ENCODE measurements at regions not wholly inside any gene's neighbourhood (a gene's known extent, or its start where the extent isn't known, plus 50 kb on each side); places are given as distances from the start of the nearest gene placed in this dataset.

DNA sequence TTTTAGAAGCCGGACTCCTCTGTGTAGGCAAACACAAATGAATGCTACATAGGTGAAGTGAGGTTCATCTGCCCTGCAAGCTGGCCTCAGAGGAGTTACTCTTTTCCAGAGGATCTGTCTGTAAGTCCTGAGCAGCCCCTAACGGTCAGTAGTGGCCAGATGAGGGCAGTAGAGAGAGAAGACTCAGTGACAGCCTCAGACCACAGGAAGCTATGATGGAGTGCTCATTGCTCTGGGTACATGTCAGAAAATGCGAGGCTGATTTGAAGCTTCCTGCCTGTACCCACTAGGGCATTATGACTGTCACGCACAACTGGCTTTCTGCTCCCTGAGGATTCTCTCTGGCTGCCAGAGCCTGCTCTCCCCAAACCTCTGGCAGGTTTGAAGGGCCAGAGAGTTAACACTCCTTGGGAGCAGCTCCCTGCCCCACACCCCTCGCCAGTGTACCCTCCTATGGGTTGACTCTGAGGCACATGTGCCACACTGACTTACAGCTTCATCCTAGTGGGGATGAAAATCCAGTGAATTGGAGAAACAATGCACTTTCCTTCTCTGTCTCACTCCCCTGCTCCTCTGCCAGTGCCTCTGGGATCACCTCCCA lies 141.5 kb downstream of the GABRG2 start:
- POLR2A ChIA-PET, result no interaction called here
- peaks cover 10% of the 10 kb centered on the region; the same call in 1 of the 2 replicates for H3K9me3 ChIP-seq (ENCODE audit: control insufficient read depth, insufficient read depth, low read length)
- TF ChIP-seq, protein P1, sequence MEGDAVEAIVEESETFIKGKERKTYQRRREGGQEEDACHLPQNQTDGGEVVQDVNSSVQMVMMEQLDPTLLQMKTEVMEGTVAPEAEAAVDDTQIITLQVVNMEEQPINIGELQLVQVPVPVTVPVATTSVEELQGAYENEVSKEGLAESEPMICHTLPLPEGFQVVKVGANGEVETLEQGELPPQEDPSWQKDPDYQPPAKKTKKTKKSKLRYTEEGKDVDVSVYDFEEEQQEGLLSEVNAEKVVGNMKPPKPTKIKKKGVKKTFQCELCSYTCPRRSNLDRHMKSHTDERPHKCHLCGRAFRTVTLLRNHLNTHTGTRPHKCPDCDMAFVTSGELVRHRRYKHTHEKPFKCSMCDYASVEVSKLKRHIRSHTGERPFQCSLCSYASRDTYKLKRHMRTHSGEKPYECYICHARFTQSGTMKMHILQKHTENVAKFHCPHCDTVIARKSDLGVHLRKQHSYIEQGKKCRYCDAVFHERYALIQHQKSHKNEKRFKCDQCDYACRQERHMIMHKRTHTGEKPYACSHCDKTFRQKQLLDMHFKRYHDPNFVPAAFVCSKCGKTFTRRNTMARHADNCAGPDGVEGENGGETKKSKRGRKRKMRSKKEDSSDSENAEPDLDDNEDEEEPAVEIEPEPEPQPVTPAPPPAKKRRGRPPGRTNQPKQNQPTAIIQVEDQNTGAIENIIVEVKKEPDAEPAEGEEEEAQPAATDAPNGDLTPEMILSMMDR (IDR thresholded peaks at IDR 0.05; ENCODE audit: low read depth, low read length), result no peak

DNA sequence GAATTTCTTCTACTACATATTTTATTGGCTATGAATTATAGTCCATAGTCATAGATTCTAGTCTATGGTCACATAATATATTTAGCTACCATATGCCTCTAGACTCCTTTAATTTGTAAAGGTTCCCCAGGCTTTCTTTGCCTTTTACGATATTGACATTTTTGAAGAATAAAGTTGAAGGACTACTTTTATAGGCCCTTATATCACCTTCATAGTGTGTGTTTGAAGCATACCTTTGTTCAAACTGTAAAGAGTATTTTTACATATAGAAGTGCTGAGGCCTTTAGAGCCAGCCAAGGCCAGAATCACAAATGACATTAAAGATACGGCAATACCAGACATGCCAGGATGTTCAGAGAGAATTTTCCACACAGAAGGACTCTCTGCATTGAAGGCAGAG lies 147.0 kb downstream of the GABRG2 start:
- H3K9me3 ChIP-seq (ENCODE audit: control insufficient read depth, insufficient read depth, low read length), result peaks cover 9% of the 10 kb centered on the region; the same call in 1 of the 2 replicates
- no peak overlapping the region for H3K4me3 ChIP-seq (ENCODE audit: low read depth, low read length)
- H3K27me3 ChIP-seq (ENCODE audit: control insufficient read depth, insufficient read depth, low read length), result no peaks in the 10 kb centered on the region
- no peak for DNase-seq (ENCODE audit: low read depth, low spot score)
- no peak overlapping the region for H3K27ac ChIP-seq (ENCODE audit: low read depth, low read length)
- TF ChIP-seq, protein P1 (IDR thresholded peaks at IDR 0.05; ENCODE audit: low read depth, low read length), result no peak
- ChIA-PET CTCF (no interaction called here), POLR2A (no interaction called here)

More for the DNA sequence above, 141.5 kb downstream of the GABRG2 start:
- CTCF ChIA-PET, result no interaction called here
- H3K27me3 ChIP-seq (ENCODE audit: control insufficient read depth, insufficient read depth, low read length), result no peaks in the 10 kb centered on the region
- H3K4me3 ChIP-seq (ENCODE audit: low read depth, low read length), result no peak overlapping the region
- DNase-seq (ENCODE audit: low read depth, low spot score), result no peak
- H3K27ac ChIP-seq (ENCODE audit: low read depth, low read length), result no peak overlapping the region

DNA sequence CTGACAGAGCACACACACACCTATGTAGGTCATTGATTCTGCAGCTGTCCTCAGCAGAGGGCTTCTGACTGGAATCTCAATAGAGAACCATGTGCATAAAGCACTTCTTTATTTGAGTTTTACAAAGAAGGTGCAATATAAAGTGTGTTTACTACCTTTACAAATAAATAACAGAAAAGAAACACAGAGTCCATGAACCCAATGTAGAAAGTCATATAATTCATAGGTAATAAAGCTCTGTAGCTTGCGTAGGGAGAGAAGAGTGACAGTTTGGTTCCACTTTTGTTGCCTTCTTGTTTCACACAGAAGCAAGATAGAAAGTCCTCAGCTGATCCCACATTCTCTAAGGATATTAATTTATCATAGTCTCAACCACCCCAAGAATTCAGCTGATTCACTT lies 149.5 kb downstream of the GABRG2 start:
- TF ChIP-seq, protein P1 (IDR thresholded peaks at IDR 0.05; ENCODE audit: low read depth, low read length), result no peak
- Histone ChIP-seq H3K27ac (ENCODE audit: low read depth, low read length) (no peak overlapping the region), H3K4me3 (ENCODE audit: low read depth, low read length) (no peak overlapping the region), H3K9me3 (ENCODE audit: control insufficient read depth, insufficient read depth, low read length) (peaks cover 4% of the 10 kb centered on the region; the same call in 1 of the 2 replicates), H3K27me3 (ENCODE audit: control insufficient read depth, insufficient read depth, low read length) (no peaks in the 10 kb centered on the region)
- ChIA-PET CTCF (no interaction called here), POLR2A (no interaction called here)
- DNase-seq (ENCODE audit: low read depth, low spot score), result no peak

DNA sequence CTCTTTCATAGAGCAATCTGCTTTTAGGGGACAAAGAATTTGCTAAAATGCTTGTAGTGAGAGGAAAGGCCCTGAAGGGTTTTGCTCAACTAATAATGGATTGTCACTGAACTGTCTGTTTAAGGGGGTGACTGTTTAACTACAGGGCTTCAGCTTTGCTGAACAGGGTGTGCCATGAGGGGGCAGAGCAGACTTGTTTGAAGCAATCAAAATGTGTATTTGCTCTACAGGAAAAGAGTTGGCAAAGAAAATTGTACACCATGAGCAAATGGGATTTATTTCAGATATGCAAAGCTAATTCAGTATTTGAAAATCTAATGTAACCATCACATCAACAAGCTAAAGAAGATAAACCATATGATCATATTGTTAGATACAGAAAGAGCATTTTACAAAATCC lies 154.3 kb downstream of the GABRG2 start:
- Histone ChIP-seq H3K27ac (ENCODE audit: low read depth, low read length) (no peak overlapping the region), H3K4me3 (ENCODE audit: low read depth, low read length) (no peak overlapping the region), H3K9me3 (ENCODE audit: control insufficient read depth, insufficient read depth, low read length) (peaks cover 20% of the 10 kb centered on the region), H3K27me3 (ENCODE audit: control insufficient read depth, insufficient read depth, low read length) (no peaks in the 10 kb centered on the region)
- CTCF ChIA-PET, result no interaction called here
- no peak for DNase-seq (ENCODE audit: low read depth, low spot score)
- POLR2A ChIA-PET, result no interaction called here
- TF ChIP-seq, protein P1 (IDR thresholded peaks at IDR 0.05; ENCODE audit: low read depth, low read length), result no peak

- ChIA-PET CTCF (no interaction called here), POLR2A (no interaction called here)
- Histone ChIP-seq H3K9me3 (ENCODE audit: control insufficient read depth, insufficient read depth, low read length) (peaks cover 19% of the 10 kb centered on the region), H3K27ac (ENCODE audit: low read depth, low read length) (no peak overlapping the region), H3K4me3 (ENCODE audit: low read depth, low read length) (no peak overlapping the region), H3K27me3 (ENCODE audit: control insufficient read depth, insufficient read depth, low read length) (no peaks in the 10 kb centered on the region)
- DNase-seq (ENCODE audit: low read depth, low spot score), result no peak
- TF ChIP-seq, protein P1 (IDR thresholded peaks at IDR 0.05; ENCODE audit: low read depth, low read length), result no peak
Observed at GRCh38 chr5:162227075-162227474, 159.5 kb downstream of the GABRG2 start.
